IMR-90 (cell line): ENCODE measurements at regions not wholly inside any gene's neighbourhood (a gene's known extent, or its start where the extent isn't known, plus 50 kb on each side); places are given as distances from the start of the nearest gene placed in this dataset.

ENCODE experiments used
- ATAC-seq: fragments of 200-7000 bp; cut with Tn5 transposase; 2 replicates; pipeline ENCODE4 v1.9.1; 2020; ENCODE audit warnings: low read depth, mild to moderate bottlenecking, moderate library complexity
- BruUV-seq: library from RNA; stranded (reverse); fragments of 400-500 nt; replicated peaks from 2 replicates; lab custom pipeline; 2021; lab: Mats Ljungman, UMichigan
- CTCF ChIA-PET: fragments of 300-600 bp; formaldehyde crosslinking; extraction: SDS; loops from one replicate; lab custom pipeline; 2021; ENCODE audit warnings: antibody characterized with exemption; lab: Yijun Ruan, JAX
- POLR2A ChIA-PET: fragments of 300-600 bp; sonication (Branson Sonifier 250); formaldehyde crosslinking; loops from one replicate; lab custom pipeline; 2022; ENCODE audit warnings: antibody characterized with exemption; ENCODE audit not compliant: unreplicated experiment; lab: Charles Lee
- DNase-seq: peaks from one replicate; pipeline ENCODE4 v3.0.0; 2013
- H2AFZ ChIP-seq: replicated peaks from 2 replicates; pipeline ENCODE3; 2013; ENCODE audit warnings: low read length, mild to moderate bottlenecking; ENCODE audit not compliant: poor library complexity
- H2AK5ac ChIP-seq: 2 replicates; pipeline ENCODE4 v1.6.1; 2013; ENCODE audit warnings: low read depth, low read length, inconsistent platforms
- H2AK9ac ChIP-seq: replicated peaks from 2 replicates; pipeline ENCODE3; 2013; ENCODE audit warnings: mild to moderate bottlenecking, low read depth, low read length, moderate library complexity; ENCODE audit not compliant: poor library complexity
- H2BK120ac ChIP-seq: 2 replicates; pipeline ENCODE4 v1.6.1; 2013; ENCODE audit warnings: low read depth, low read length, inconsistent platforms
- H2BK15ac ChIP-seq: 3 replicates; pipeline ENCODE4 v1.6.1; 2013; ENCODE audit warnings: low read depth, low read length, inconsistent platforms
- H2BK20ac ChIP-seq: 2 replicates; pipeline ENCODE4 v1.6.1; 2013; ENCODE audit warnings: low read depth, mild to moderate bottlenecking, inconsistent platforms, low read length, moderate library complexity
- H2BK5ac ChIP-seq: 2 replicates; pipeline ENCODE4 v1.6.1; 2013; ENCODE audit warnings: mild to moderate bottlenecking, low read depth, low read length, inconsistent platforms; ENCODE audit not compliant: poor library complexity, severe bottlenecking
- H3K14ac ChIP-seq: replicated peaks from 2 replicates; pipeline ENCODE4 v1.6.1; 2013; ENCODE audit warnings: low read depth, low read length, inconsistent platforms
- H3K18ac ChIP-seq: 2 replicates; pipeline ENCODE4 v1.6.1; 2013; ENCODE audit warnings: low read depth, low read length, control low read depth
- H3K23ac ChIP-seq: 2 replicates; pipeline ENCODE4 v1.6.1; 2013; ENCODE audit warnings: low read depth, low read length, inconsistent platforms
- H3K27ac ChIP-seq: 2 replicates; pipeline ENCODE4 v1.5.1; 2013; ENCODE audit warnings: mild to moderate bottlenecking, control low read depth, low read length; ENCODE audit not compliant: insufficient read depth
- H3K27me3 ChIP-seq: 2 replicates; pipeline ENCODE4 v1.6.1; 2013; ENCODE audit warnings: low read length; ENCODE audit not compliant: control insufficient read depth, insufficient read depth
- H3K36me3 ChIP-seq: 2 replicates; pipeline ENCODE4 v1.6.1; 2013; ENCODE audit warnings: low read length, mixed read lengths; ENCODE audit not compliant: control insufficient read depth, insufficient read depth
- H3K4ac ChIP-seq: 2 replicates; pipeline ENCODE4 v1.6.1; 2013; ENCODE audit warnings: low read depth, low read length, inconsistent platforms
- H3K4me1 ChIP-seq: 2 replicates; pipeline ENCODE4 v1.6.1; 2013; ENCODE audit warnings: low read length, mixed read lengths; ENCODE audit not compliant: control insufficient read depth, insufficient read depth
- H3K4me2 ChIP-seq: 2 replicates; pipeline ENCODE4 v1.6.1; 2013; ENCODE audit warnings: low read depth, mild to moderate bottlenecking, control low read depth, low read length, moderate library complexity
- H3K4me3 ChIP-seq: 2 replicates; pipeline ENCODE4 v1.5.1; 2013; ENCODE audit warnings: low read depth, mild to moderate bottlenecking, control low read depth, low read length, moderate library complexity; ENCODE audit not compliant: insufficient read depth
- H3K56ac ChIP-seq: 2 replicates; pipeline ENCODE4 v1.6.1; 2013; ENCODE audit warnings: low read length, inconsistent platforms; ENCODE audit not compliant: insufficient read depth; ENCODE audit errors: extremely low read depth
- H3K79me1 ChIP-seq, 2 experiments: 2 replicates each; pipeline ENCODE4 v1.6.1; 2013; ENCODE audit warnings: low read length in 2 of 2, inconsistent platforms in 1 of 2, low read depth in 1 of 2
- H3K9ac ChIP-seq: 2 replicates; pipeline ENCODE4 v1.6.1; 2013; ENCODE audit warnings: low read depth, low read length, control low read depth
- H3K9me1 ChIP-seq: 2 replicates; pipeline ENCODE4 v1.6.1; 2013; ENCODE audit warnings: low read length, inconsistent platforms; ENCODE audit not compliant: insufficient read depth
- H3K9me3 ChIP-seq: 2 replicates; pipeline ENCODE4 v1.6.1; 2013; ENCODE audit warnings: low read length; ENCODE audit not compliant: control insufficient read depth, insufficient read depth
- H4K20me1 ChIP-seq: 2 replicates; pipeline ENCODE4 v1.6.1; 2013; ENCODE audit warnings: low read length, inconsistent platforms; ENCODE audit not compliant: insufficient read depth
- H4K5ac ChIP-seq: 2 replicates; pipeline ENCODE4 v1.6.1; 2013; ENCODE audit warnings: mild to moderate bottlenecking, low read depth, low read length, control low read depth
- H4K8ac ChIP-seq, 2 experiments: 2 replicates each; pipeline ENCODE4 v1.6.1; 2013; ENCODE audit warnings: low read depth in 2 of 2, low read length in 2 of 2, control low read depth in 1 of 2, inconsistent platforms in 1 of 2
- H4K91ac ChIP-seq: 2 replicates; pipeline ENCODE4 v1.6.1; 2013; ENCODE audit warnings: low read depth, low read length, inconsistent platforms; ENCODE audit not compliant: insufficient read depth
- CEBPB ChIP-seq: IDR thresholded peaks from 2 replicates; pipeline ENCODE4 v1.6.1; 2012; ENCODE audit warnings: low read depth, low read length, improper control_type of control experiment
- MAZ ChIP-seq: IDR thresholded peaks from 2 replicates; pipeline ENCODE4 v1.6.1; 2012; ENCODE audit warnings: low read depth, mild to moderate bottlenecking, low read length, improper control_type of control experiment, moderate library complexity, borderline replicate concordance
- MXI1 ChIP-seq: IDR thresholded peaks from 2 replicates; pipeline ENCODE4 v1.6.1; 2012; ENCODE audit warnings: low read depth, mild to moderate bottlenecking, low read length, moderate library complexity, borderline replicate concordance
- NFE2L2 ChIP-seq: fragments of 150-350 bp; IDR thresholded peaks from 2 replicates; pipeline ENCODE4 v1.6.1; 2016; ENCODE audit warnings: low read depth, mild to moderate bottlenecking, low read length
- POLR2A ChIP-seq: IDR thresholded peaks from 2 replicates; pipeline ENCODE4 v1.6.1; 2012; ENCODE audit warnings: mild to moderate bottlenecking, low read depth, low read length
- RFX5 ChIP-seq: IDR thresholded peaks from 2 replicates; pipeline ENCODE4 v1.8.0; 2012; ENCODE audit warnings: low read depth, mild to moderate bottlenecking, low read length, moderate library complexity
- SMC3 ChIP-seq: fragments of 150-350 bp; IDR thresholded peaks from 2 replicates; pipeline ENCODE4 v1.6.1; 2016; ENCODE audit warnings: low read depth, mild to moderate bottlenecking, antibody characterized with exemption, low read length, moderate library complexity
- WGBS, 2 experiments: methylation state at CpG; one replicate each; pipeline versions ENCODE4 v1.1.5 to v1.1.7; 2013; ENCODE audit warnings: missing lambda C conversion rate in 2 of 2; ENCODE audit not compliant: insufficient read length in 1 of 2; ENCODE audit errors: extremely low coverage in 2 of 2; 5-methylcytosine and 5-hydroxymethylcytosine counted together
- dilution Hi-C: fragments of 300-500 bp; cut with HindIII; formaldehyde crosslinking; loops from one replicate; pipeline ENCODE4 v1.14.3; 2018; ENCODE audit warnings: low sequenced_read_pairs; ENCODE audit not compliant: unreplicated experiment
- in situ Hi-C: fragments of 300-500 bp; cut with MboI; formaldehyde crosslinking; loops from 3 replicates; pipeline ENCODE4 v1.14.3; 2019; ENCODE audit warnings: low sequenced_read_pairs, inconsistent platforms, mixed read lengths
- intact Hi-C: fragments of 100-400 bp; cut with micrococcal nuclease; formaldehyde crosslinking; loops from 2 replicates; pipeline ENCODE4 v1.10.0; 2022
- TF ChIP-seq, protein P1 (sequence below): conservative IDR thresholded peaks from 2 replicates; pipeline ENCODE4 v1.5.1; 2012; ENCODE audit warnings: mild to moderate bottlenecking, low read depth, low read length, improper control_type of control experiment
- TF ChIP-seq, protein P2 (sequence below): fragments of 150-350 bp; IDR thresholded peaks from 2 replicates; pipeline ENCODE4 v1.6.1; 2016; ENCODE audit warnings: low read depth, mild to moderate bottlenecking, low read length, moderate library complexity, borderline replicate concordance

DNA sequence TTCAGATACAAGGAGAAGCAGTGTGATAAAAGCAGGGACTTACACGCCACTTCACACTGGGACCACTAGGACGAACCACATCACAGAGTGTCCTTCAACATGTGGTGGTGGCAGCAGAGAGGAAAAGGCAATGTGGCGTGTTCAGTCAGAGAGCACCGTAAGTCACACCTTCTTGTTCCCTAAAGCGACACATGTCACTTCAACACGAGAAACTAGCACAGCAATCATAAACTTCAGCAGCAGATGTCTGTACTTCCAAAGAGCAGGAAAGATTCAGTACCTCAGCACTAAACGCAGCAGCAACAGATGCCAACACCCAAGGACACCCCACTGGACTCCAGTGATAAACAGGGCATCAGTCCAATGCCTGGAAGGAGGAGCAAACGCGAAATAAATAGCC, 96.7 kb downstream of the AREG start:
- no peaks in the 10 kb centered on the region for H3K36me3 ChIP-seq
- dilution Hi-C loops (no loop called here), in situ Hi-C loops (no loop called here), intact Hi-C loops (no loop called here)
- peak overlapping the region; percentile 58; the same call in 1 of the 2 replicates for H2BK120ac ChIP-seq
- no peak overlapping the region for H3K9ac ChIP-seq
- H2AK9ac ChIP-seq, result no peak overlapping the region
- H3K4ac ChIP-seq, result peak overlapping the region; percentile 42
- no CpG with 5 or more reads among the region's 9 CpGs for WGBS, 2 experiments
- peak overlapping the region; percentile 57 for H3K18ac ChIP-seq
- H2AFZ ChIP-seq, result peak overlapping the region; percentile 64
- H3K27ac ChIP-seq, result no peak overlapping the region
- H3K56ac ChIP-seq, result no peak overlapping the region
- no peak overlapping the region for H4K5ac ChIP-seq
- peaks cover 5% of the 10 kb centered on the region; the same call in 1 of the 2 replicates for H3K9me1 ChIP-seq
- no peaks in the 10 kb centered on the region for H3K79me1 ChIP-seq
- no peak overlapping the region for H2BK5ac ChIP-seq
- CTCF ChIA-PET, result interaction anchor here (1.1 kb wide), 1 partner anchor 135 kb away, joined by 3 read pairs; no protein-coding TSS in a partner anchor
- peak overlapping the region; percentile 90; the same call in 2 of the 3 replicates for H2BK15ac ChIP-seq
- peak overlapping the region; percentile 85 for H2AK5ac ChIP-seq
- 0 out of 2 replicates have a peak overlapping the region, but pooled peaks have one; percentile 19 for H3K14ac ChIP-seq
- TF ChIP-seq, protein P1, sequence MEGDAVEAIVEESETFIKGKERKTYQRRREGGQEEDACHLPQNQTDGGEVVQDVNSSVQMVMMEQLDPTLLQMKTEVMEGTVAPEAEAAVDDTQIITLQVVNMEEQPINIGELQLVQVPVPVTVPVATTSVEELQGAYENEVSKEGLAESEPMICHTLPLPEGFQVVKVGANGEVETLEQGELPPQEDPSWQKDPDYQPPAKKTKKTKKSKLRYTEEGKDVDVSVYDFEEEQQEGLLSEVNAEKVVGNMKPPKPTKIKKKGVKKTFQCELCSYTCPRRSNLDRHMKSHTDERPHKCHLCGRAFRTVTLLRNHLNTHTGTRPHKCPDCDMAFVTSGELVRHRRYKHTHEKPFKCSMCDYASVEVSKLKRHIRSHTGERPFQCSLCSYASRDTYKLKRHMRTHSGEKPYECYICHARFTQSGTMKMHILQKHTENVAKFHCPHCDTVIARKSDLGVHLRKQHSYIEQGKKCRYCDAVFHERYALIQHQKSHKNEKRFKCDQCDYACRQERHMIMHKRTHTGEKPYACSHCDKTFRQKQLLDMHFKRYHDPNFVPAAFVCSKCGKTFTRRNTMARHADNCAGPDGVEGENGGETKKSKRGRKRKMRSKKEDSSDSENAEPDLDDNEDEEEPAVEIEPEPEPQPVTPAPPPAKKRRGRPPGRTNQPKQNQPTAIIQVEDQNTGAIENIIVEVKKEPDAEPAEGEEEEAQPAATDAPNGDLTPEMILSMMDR, result no peak
- TF ChIP-seq RFX5 (no peak), NFE2L2 (no peak), SMC3 (no peak), POLR2A (no peak), MXI1 (no peak), CEBPB (no peak), MAZ (no peak)
- TF ChIP-seq, protein P2, sequence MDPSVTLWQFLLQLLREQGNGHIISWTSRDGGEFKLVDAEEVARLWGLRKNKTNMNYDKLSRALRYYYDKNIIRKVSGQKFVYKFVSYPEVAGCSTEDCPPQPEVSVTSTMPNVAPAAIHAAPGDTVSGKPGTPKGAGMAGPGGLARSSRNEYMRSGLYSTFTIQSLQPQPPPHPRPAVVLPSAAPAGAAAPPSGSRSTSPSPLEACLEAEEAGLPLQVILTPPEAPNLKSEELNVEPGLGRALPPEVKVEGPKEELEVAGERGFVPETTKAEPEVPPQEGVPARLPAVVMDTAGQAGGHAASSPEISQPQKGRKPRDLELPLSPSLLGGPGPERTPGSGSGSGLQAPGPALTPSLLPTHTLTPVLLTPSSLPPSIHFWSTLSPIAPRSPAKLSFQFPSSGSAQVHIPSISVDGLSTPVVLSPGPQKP, result no peak
- no peaks in the 10 kb centered on the region for H3K27me3 ChIP-seq
- POLR2A ChIA-PET, result no interaction called here
- no peak overlapping the region for H3K4me2 ChIP-seq
- no peak for DNase-seq
- H4K91ac ChIP-seq, result peak overlapping the region; percentile 67
- no TSS peak for BruUV-seq
- H3K9me3 ChIP-seq, result no peaks in the 10 kb centered on the region
- no peaks in the 10 kb centered on the region for H4K20me1 ChIP-seq
- peaks cover 14% of the 10 kb centered on the region for H3K4me1 ChIP-seq
- peak overlapping the region; percentile 17; the same call in 1 of the 2 replicates for H3K23ac ChIP-seq
- no peak for ATAC-seq
- H4K8ac ChIP-seq, result peak overlapping the region in 1 of 2 experiments; percentile 19; a peak in 1 of 4 replicates
- no peak overlapping the region for H3K4me3 ChIP-seq
- H2BK20ac ChIP-seq, result peak overlapping the region; percentile 61; the same call in 1 of the 2 replicates
